ENCODE measurements at regions not wholly inside any gene's neighbourhood (a gene's known extent, or its start where the extent isn't known, plus 50 kb on each side); places are given as distances from the start of the nearest gene placed in this dataset.

GRCh38 chr4:166228112-166228511 lies 355.1 kb downstream of the TLL1 start:
- TF ChIP-seq CTCF (IDR thresholded peaks at IDR 0.05 in 4 of 5, conservative IDR thresholded peaks at IDR 0.05 in 1 of 5), result no peak
- no peak for TF ChIP-seq POLR2A (IDR thresholded peaks at IDR 0.05)
